ENCODE measurements at regions not wholly inside any gene's neighbourhood (a gene's known extent, or its start where the extent isn't known, plus 50 kb on each side); places are given as distances from the start of the nearest gene placed in this dataset.

DNA sequence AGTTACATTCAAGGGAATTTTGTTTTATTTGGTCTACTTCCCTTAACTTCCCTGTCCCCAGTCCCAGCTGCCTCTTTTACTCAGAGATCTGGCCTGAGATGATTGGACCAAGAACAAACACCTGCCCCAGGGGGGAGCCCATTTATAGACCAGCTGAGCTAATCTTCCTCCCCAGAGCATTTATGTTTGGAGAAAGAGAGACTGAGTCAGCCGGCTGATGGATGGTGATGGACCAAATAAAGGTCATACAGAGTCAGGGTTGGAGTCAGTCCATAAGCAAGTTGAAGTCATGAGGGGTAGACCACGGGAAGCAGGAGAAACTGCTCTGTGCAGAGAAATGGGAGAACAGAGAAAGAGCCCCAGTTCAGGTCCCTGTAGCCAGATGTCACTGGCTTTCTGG is 77.7 kb downstream of the TMEM174 start:
- no peak for TF ChIP-seq NBN (IDR thresholded peaks at IDR 0.05)
- TF ChIP-seq, protein P1, sequence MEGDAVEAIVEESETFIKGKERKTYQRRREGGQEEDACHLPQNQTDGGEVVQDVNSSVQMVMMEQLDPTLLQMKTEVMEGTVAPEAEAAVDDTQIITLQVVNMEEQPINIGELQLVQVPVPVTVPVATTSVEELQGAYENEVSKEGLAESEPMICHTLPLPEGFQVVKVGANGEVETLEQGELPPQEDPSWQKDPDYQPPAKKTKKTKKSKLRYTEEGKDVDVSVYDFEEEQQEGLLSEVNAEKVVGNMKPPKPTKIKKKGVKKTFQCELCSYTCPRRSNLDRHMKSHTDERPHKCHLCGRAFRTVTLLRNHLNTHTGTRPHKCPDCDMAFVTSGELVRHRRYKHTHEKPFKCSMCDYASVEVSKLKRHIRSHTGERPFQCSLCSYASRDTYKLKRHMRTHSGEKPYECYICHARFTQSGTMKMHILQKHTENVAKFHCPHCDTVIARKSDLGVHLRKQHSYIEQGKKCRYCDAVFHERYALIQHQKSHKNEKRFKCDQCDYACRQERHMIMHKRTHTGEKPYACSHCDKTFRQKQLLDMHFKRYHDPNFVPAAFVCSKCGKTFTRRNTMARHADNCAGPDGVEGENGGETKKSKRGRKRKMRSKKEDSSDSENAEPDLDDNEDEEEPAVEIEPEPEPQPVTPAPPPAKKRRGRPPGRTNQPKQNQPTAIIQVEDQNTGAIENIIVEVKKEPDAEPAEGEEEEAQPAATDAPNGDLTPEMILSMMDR (IDR thresholded peaks at IDR 0.05 in 2 of 3, conservative IDR thresholded peaks at IDR 0.05 in 1 of 3; ENCODE audit: control insufficient read depth in 2 of 3, extremely low read depth in 1 of 3, insufficient read depth in 1 of 3, low read depth in 3 of 3, low read length in 3 of 3): no peak
- TF ChIP-seq TCF7 (IDR thresholded peaks at IDR 0.05; ENCODE audit: borderline replicate concordance): no peak
- no peak for TF ChIP-seq EP300 (IDR thresholded peaks at IDR 0.05; ENCODE audit: borderline replicate concordance in 1 of 2, control insufficient read depth in 1 of 2, low read depth in 2 of 2, low read length in 2 of 2)
- TF ChIP-seq, protein P2, sequence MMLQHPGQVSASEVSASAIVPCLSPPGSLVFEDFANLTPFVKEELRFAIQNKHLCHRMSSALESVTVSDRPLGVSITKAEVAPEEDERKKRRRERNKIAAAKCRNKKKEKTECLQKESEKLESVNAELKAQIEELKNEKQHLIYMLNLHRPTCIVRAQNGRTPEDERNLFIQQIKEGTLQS (IDR thresholded peaks at IDR 0.05; ENCODE audit: borderline replicate concordance, extremely low read depth, low read depth, low read length): no peak
- no peak for TF ChIP-seq MYC (IDR thresholded peaks at IDR 0.05; ENCODE audit: insufficient read depth, insufficient read length, insufficient replicate concordance, low read length, severe bottlenecking)
